WTC11 (cell line): ENCODE measurements at regions not wholly inside any gene's neighbourhood (a gene's known extent, or its start where the extent isn't known, plus 50 kb on each side); places are given as distances from the start of the nearest gene placed in this dataset.

ENCODE experiments used
- JUN ChIP-seq: sonication (generic); formaldehyde crosslinking; IDR thresholded peaks from 2 replicates; pipeline ENCODE4 v1.8.0; 2023; ENCODE audit warnings: mild to moderate bottlenecking, missing genetic modification reagents
- PRRX2 ChIP-seq: fragments of 250-450 bp; sonication (Bioruptor Pico); IDR thresholded peaks from 2 replicates; pipeline ENCODE4 v1.8.0; 2021; ENCODE audit warnings: mild to moderate bottlenecking
- TP53 ChIP-seq: sonication (generic); formaldehyde crosslinking; IDR thresholded peaks from 2 replicates; pipeline ENCODE4 v1.8.1; 2023; ENCODE audit warnings: mild to moderate bottlenecking, missing genetic modification reagents
- ZNF396 ChIP-seq: fragments of 250-450 bp; sonication (Bioruptor Pico); IDR thresholded peaks from 2 replicates; pipeline ENCODE4 v1.8.0; 2021; ENCODE audit warnings: mild to moderate bottlenecking, moderate library complexity, borderline replicate concordance
- TF ChIP-seq, protein P1 (sequence below): fragments of 200-600 bp; IDR thresholded peaks from 2 replicates; pipeline ENCODE4 v1.8.0; 2022; ENCODE audit warnings: antibody characterized with exemption
- TF ChIP-seq, protein P2 (sequence below): sonication (generic); formaldehyde crosslinking; IDR thresholded peaks from 2 replicates; pipeline ENCODE4 v1.8.0; 2022; ENCODE audit warnings: mild to moderate bottlenecking, missing genetic modification reagents

DNA sequence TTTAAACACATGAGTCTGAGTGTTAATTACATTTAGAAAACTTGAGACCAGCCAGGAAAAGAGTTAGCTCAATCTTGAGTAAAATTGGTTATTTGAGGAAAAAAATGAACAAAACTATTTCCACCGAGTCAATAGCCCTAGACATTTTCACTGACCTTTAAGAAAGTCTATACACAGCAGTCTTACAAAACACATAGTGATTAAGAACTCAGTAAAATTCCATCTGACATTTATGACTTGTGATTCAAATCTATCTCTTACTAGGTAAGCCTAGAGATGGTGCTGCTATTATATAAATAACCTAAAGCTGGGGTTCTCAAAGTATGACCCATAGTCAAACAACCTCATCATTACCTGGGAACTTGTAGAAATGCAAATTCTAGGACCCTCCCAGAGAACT is 109.1 kb upstream of the COL8A1 start:
- TF ChIP-seq, protein P1, sequence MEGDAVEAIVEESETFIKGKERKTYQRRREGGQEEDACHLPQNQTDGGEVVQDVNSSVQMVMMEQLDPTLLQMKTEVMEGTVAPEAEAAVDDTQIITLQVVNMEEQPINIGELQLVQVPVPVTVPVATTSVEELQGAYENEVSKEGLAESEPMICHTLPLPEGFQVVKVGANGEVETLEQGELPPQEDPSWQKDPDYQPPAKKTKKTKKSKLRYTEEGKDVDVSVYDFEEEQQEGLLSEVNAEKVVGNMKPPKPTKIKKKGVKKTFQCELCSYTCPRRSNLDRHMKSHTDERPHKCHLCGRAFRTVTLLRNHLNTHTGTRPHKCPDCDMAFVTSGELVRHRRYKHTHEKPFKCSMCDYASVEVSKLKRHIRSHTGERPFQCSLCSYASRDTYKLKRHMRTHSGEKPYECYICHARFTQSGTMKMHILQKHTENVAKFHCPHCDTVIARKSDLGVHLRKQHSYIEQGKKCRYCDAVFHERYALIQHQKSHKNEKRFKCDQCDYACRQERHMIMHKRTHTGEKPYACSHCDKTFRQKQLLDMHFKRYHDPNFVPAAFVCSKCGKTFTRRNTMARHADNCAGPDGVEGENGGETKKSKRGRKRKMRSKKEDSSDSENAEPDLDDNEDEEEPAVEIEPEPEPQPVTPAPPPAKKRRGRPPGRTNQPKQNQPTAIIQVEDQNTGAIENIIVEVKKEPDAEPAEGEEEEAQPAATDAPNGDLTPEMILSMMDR, result no peak
- TF ChIP-seq TP53 (CRISPR knock-in tag), result no peak
- TF ChIP-seq ZNF396 (CRISPR knock-in tag), result no peak
- no peak for TF ChIP-seq PRRX2
- TF ChIP-seq JUN (CRISPR knock-in tag), result no peak
- TF ChIP-seq, protein P2, sequence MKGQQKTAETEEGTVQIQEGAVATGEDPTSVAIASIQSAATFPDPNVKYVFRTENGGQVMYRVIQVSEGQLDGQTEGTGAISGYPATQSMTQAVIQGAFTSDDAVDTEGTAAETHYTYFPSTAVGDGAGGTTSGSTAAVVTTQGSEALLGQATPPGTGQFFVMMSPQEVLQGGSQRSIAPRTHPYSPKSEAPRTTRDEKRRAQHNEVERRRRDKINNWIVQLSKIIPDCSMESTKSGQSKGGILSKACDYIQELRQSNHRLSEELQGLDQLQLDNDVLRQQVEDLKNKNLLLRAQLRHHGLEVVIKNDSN, result no peak
